ENCODE measurements at regions not wholly inside any gene's neighbourhood (a gene's known extent, or its start where the extent isn't known, plus 50 kb on each side); places are given as distances from the start of the nearest gene placed in this dataset.

- Histone ChIP-seq H3K4me3 (ENCODE audit: low read length) (no peak overlapping the region), H3K4me2 (ENCODE audit: low read length) (no peak overlapping the region), H3K27me3 (ENCODE audit: low read depth, low read length) (no peaks in the 10 kb centered on the region), H3K36me3 (replicated peaks; ENCODE audit: low read depth, low read length) (no peaks in the 10 kb centered on the region), H3K9me3 (ENCODE audit: insufficient read depth, low read length) (0 out of 2 replicates have a peak, but pooled peaks cover 10% of the 10 kb centered on the region), H3K79me2 (ENCODE audit: low read length) (no peaks in the 10 kb centered on the region), H3K9ac (ENCODE audit: low read length) (no peak overlapping the region), H3K27ac (ENCODE audit: low read length) (no peak overlapping the region), H3K4me1 (ENCODE audit: low read length) (no peaks in the 10 kb centered on the region), H2AFZ (ENCODE audit: low read depth, low read length) (no peak overlapping the region), H4K20me1 (ENCODE audit: insufficient read depth, low read length) (no peaks in the 10 kb centered on the region)
- no peak for TF ChIP-seq EZH2phosphoT487 (IDR thresholded peaks at IDR 0.05; ENCODE audit: low read depth)
- TF ChIP-seq, protein P1, sequence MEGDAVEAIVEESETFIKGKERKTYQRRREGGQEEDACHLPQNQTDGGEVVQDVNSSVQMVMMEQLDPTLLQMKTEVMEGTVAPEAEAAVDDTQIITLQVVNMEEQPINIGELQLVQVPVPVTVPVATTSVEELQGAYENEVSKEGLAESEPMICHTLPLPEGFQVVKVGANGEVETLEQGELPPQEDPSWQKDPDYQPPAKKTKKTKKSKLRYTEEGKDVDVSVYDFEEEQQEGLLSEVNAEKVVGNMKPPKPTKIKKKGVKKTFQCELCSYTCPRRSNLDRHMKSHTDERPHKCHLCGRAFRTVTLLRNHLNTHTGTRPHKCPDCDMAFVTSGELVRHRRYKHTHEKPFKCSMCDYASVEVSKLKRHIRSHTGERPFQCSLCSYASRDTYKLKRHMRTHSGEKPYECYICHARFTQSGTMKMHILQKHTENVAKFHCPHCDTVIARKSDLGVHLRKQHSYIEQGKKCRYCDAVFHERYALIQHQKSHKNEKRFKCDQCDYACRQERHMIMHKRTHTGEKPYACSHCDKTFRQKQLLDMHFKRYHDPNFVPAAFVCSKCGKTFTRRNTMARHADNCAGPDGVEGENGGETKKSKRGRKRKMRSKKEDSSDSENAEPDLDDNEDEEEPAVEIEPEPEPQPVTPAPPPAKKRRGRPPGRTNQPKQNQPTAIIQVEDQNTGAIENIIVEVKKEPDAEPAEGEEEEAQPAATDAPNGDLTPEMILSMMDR (IDR thresholded peaks at IDR 0.05; ENCODE audit: low read depth, low read length): no peak
These were observed 132.6 kb upstream of the USP29 start for GRCh38 chr19:56987184-56987583.

DNA sequence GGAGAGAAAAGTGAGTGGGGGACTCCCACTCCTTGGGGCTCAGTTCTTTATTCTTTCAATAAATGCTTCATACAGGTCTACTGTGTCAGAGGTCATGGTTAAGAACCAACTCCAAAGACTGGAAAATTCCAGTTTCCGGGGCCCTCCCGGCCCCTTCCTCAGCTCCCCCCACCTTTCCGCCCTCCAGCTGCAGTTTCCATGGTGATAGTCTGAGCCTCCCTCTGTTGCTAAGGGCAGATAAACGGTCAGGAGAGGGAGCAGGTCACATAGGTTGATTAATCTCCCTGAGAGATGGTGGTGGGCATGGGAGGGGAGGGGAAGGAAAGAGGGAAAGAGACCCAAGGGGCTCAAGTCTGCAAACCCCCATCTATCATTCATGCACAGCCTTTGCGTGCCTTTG lies 131.5 kb upstream of the USP29 start:
- H3K9me3 ChIP-seq (ENCODE audit: insufficient read depth, low read length): 0 out of 2 replicates have a peak, but pooled peaks cover 10% of the 10 kb centered on the region
- no peaks in the 10 kb centered on the region for H3K79me2 ChIP-seq (ENCODE audit: low read length)
- no peaks in the 10 kb centered on the region for H3K36me3 ChIP-seq (replicated peaks; ENCODE audit: low read depth, low read length)
- H2AFZ ChIP-seq (ENCODE audit: low read depth, low read length): no peak overlapping the region
- no peaks in the 10 kb centered on the region for H3K4me1 ChIP-seq (ENCODE audit: low read length)
- no peaks in the 10 kb centered on the region for H4K20me1 ChIP-seq (ENCODE audit: insufficient read depth, low read length)
- no peak overlapping the region for H3K4me2 ChIP-seq (ENCODE audit: low read length)
- no peak for TF ChIP-seq EZH2phosphoT487 (IDR thresholded peaks at IDR 0.05; ENCODE audit: low read depth)
- TF ChIP-seq, protein P1 (IDR thresholded peaks at IDR 0.05; ENCODE audit: low read depth, low read length): no peak
- H3K27me3 ChIP-seq (ENCODE audit: low read depth, low read length): no peaks in the 10 kb centered on the region
- H3K27ac ChIP-seq (ENCODE audit: low read length): no peak overlapping the region
- no peak overlapping the region for H3K4me3 ChIP-seq (ENCODE audit: low read length)
- H3K9ac ChIP-seq (ENCODE audit: low read length): no peak overlapping the region

DNA sequence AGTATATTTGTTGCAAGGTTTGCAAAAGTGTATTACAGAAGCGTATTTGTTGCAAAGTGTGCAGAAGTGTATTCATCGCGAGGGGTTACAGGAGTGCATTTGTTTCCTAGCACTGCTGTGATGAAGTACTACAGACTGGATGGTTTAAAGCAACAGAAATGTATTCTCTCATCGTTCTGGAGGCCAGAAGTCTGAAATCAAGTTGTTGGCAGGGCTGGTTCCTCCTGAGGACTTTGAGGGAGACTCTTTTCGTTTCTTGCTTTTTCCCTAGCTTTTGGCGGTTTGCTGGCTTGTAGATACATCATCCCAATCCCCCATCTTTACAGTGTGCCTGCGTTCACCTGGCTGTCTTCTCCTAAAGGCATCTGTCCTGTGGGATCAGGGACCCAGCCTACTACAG lies 127.9 kb upstream of the USP29 start:
- Histone ChIP-seq H3K36me3 (replicated peaks; ENCODE audit: low read depth, low read length) (no peaks in the 10 kb centered on the region), H3K9ac (ENCODE audit: low read length) (no peak overlapping the region), H3K4me1 (ENCODE audit: low read length) (no peaks in the 10 kb centered on the region), H3K9me3 (ENCODE audit: insufficient read depth, low read length) (0 out of 2 replicates have a peak, but pooled peaks cover 4% of the 10 kb centered on the region), H3K27ac (ENCODE audit: low read length) (no peak overlapping the region), H4K20me1 (ENCODE audit: insufficient read depth, low read length) (no peaks in the 10 kb centered on the region), H3K79me2 (ENCODE audit: low read length) (no peaks in the 10 kb centered on the region), H3K4me3 (ENCODE audit: low read length) (no peak overlapping the region), H3K27me3 (ENCODE audit: low read depth, low read length) (no peaks in the 10 kb centered on the region), H3K4me2 (ENCODE audit: low read length) (no peak overlapping the region), H2AFZ (ENCODE audit: low read depth, low read length) (no peak overlapping the region)
- TF ChIP-seq, protein P1 (IDR thresholded peaks at IDR 0.05; ENCODE audit: low read depth, low read length): no peak
- TF ChIP-seq EZH2phosphoT487 (IDR thresholded peaks at IDR 0.05; ENCODE audit: low read depth): no peak

DNA sequence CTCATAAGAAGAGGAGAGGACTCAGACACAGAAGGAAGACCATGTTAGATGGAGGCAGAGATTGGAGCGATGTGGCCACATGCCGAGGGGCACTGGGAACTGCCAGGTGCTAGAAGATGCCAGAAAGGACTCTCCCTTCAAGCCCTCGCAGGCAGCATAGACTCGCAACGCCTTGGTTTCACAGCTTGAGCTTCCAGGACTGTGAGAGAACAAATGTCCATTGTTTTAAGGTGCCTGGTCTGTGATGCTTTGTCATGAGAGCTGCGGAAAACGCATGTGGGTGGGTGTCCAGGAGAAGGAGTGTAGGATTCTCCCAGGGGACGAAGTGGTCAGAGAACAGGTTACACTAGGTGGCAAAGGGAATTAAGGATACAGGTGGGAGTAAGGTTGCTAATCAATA lies 125.9 kb upstream of the USP29 start:
- Histone ChIP-seq H3K79me2 (ENCODE audit: low read length) (no peaks in the 10 kb centered on the region), H3K9ac (ENCODE audit: low read length) (no peak overlapping the region), H3K27me3 (ENCODE audit: low read depth, low read length) (no peaks in the 10 kb centered on the region), H3K27ac (ENCODE audit: low read length) (no peak overlapping the region), H2AFZ (ENCODE audit: low read depth, low read length) (no peak overlapping the region), H3K9me3 (ENCODE audit: insufficient read depth, low read length) (peaks cover 8% of the 10 kb centered on the region), H3K4me1 (ENCODE audit: low read length) (no peaks in the 10 kb centered on the region), H4K20me1 (ENCODE audit: insufficient read depth, low read length) (no peaks in the 10 kb centered on the region), H3K36me3 (replicated peaks; ENCODE audit: low read depth, low read length) (no peaks in the 10 kb centered on the region), H3K4me3 (ENCODE audit: low read length) (no peak overlapping the region), H3K4me2 (ENCODE audit: low read length) (no peak overlapping the region)
- TF ChIP-seq EZH2phosphoT487 (IDR thresholded peaks at IDR 0.05; ENCODE audit: low read depth): no peak
- TF ChIP-seq, protein P1 (IDR thresholded peaks at IDR 0.05; ENCODE audit: low read depth, low read length): no peak
